SU-DHL-6 (cell line): ENCODE measurements at regions not wholly inside any gene's neighbourhood (a gene's known extent, or its start where the extent isn't known, plus 50 kb on each side); places are given as distances from the start of the nearest gene placed in this dataset.

Experiments used
- CTCF ChIP-seq: fragments of 200-600 bp; sonication (generic); IDR thresholded peaks from one replicate; pipeline ENCODE4 v1.5.1; 2017; ENCODE audit warnings: antibody characterized with exemption, mild to moderate bottlenecking, low read length, moderate library complexity; ENCODE audit not compliant: insufficient read depth, poor library complexity, severe bottlenecking
- EZH2phosphoT487 ChIP-seq: fragments of 200-600 bp; sonication (generic), shearing (Covaris generic); conservative IDR thresholded peaks from 2 replicates; pipeline ENCODE4 v1.6.1; 2018; ENCODE audit warnings: mild to moderate bottlenecking, antibody characterized with exemption, low read length, moderate library complexity, mixed read lengths

GRCh38 chr7:15888090-15888489, 201.6 kb upstream of the MEOX2 start:
- TF ChIP-seq CTCF: no peak
- no peak for TF ChIP-seq EZH2phosphoT487
